GM08714 (cell line): ENCODE measurements at regions not wholly inside any gene's neighbourhood (a gene's known extent, or its start where the extent isn't known, plus 50 kb on each side); places are given as distances from the start of the nearest gene placed in this dataset.
"Not testable (repeated sequence)": the region's sequence is repeated elsewhere in the genome, so short reads cannot be mapped to it uniquely, and the experiment has no call there.

Experiments used
- H3K4me3 ChIP-seq: fragments of 200-500 bp; sonication (Bioruptor generic); 2 replicates; pipeline ENCODE4 v1.5.1; 2014; ENCODE audit warnings: mild to moderate bottlenecking, low read length, inconsistent platforms
- ZNF274 ChIP-seq: IDR thresholded peaks from 2 replicates; pipeline ENCODE4 v1.6.1; 2012; ENCODE audit warnings: mild to moderate bottlenecking, low read depth, low read length

DNA sequence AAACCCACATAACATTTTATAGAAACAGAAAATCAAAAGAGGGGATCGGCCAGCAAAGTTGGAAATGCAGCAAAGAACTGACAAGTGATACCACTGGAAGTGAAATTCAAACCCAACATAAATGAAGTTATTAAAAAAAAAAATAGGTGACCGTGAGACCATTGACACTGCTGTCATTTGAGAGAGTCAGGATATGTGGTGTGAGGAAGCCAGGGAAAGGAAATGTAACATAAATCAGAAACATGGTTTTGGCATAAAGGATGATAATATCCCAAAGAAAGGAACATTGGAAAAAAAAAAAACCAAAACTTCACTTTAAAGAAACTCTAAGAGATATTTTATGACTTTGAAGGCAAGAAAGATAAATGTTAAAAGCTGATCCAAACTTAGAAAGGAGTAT, 312.4 kb upstream of the PIK3R1 start:
- no peak overlapping the region for H3K4me3 ChIP-seq
- no peak for TF ChIP-seq ZNF274

DNA sequence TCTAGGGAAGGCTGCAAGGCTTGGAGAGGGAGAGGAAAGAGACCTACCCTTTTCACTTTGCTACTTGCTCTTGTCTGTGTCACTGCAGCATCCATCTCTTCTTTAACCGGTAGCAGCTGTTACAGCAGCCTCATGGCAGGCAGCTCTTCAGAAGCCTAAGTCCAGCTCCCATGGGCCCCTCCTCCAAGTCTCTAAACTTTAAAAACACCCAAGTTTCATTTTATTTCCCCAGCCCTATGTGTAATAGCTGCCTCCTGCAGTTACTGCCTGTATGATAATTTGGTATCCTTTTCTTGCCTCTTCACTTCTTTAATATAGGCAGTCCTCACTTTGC, 313.1 kb upstream of the PIK3R1 start:
- no peak for TF ChIP-seq ZNF274

DNA sequence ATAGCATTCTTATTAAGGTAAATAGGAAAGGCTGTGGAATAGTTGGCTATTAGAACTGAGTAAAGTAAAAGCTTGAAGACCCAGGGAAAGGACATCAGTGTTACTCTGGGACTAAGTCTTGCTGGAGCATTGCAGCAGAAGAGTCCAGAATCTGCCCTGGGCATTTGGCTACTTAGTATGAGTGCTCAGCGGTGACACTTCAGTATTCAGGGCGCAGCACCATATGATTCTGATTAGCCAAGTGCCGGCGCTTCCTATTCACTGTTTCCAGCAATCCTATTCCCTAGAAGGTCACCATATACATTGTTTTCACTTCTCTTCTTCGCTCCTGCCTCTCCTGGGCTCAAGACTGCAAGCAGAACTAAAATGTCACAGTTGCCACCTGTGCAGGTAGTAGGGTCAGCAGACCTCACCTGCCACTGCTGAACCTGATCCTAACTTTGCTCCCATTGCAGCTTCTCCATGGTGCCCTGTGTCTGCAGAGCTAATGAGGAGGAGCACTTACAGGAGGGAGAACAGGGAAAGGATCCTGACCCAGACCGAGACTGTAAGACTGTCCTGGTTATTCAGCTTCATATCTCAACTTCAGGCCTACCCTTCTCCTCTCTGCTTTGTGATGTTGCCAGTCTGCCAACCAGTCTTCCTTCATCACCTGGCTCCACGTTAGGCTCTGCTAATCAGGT, 313.6 kb upstream of the PIK3R1 start:
- no peak for TF ChIP-seq ZNF274
- H3K4me3 ChIP-seq = no peak overlapping the region

More for the DNA sequence above, 313.1 kb upstream of the PIK3R1 start:
- no peak overlapping the region for H3K4me3 ChIP-seq

DNA sequence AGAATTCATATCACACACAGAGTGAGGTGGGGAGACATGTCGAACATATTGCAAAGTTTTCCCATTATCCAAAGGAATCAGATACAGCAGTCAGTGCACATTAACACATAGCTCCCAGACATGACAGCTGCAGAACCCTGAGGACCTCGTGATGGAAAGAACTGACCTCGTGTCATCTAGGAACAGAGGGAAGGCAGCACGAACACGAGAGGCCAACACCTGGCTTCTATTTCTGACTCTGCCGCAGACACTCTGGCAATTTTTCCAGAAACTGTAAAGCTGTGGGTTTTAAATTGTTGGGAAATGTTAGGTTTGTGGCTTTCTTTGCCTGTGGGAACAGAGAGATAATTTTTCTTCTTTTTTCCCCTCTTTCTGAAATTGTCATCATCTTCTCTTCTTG, 315.0 kb upstream of the PIK3R1 start:
- H3K4me3 ChIP-seq = no peak overlapping the region
- no peak for TF ChIP-seq ZNF274

DNA sequence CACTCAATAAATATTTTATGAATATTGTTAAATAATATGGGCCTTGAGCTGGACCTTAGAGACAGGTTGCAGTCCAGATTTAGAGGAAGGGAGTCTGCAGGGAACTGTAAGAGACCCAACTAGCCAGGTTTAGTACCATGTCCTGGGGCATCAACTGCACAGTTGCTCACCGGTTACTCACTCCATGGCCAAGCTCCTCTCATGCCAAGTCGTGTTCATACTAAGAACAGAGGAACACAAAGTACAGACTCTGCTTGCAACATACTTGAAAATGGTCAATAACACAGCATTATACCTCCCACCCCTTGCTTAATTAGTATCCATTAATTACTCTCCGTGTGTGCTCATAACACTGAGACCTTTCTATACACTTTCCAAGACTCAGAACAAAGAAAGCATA, 317.6 kb upstream of the PIK3R1 start:
- TF ChIP-seq ZNF274 = no peak

DNA sequence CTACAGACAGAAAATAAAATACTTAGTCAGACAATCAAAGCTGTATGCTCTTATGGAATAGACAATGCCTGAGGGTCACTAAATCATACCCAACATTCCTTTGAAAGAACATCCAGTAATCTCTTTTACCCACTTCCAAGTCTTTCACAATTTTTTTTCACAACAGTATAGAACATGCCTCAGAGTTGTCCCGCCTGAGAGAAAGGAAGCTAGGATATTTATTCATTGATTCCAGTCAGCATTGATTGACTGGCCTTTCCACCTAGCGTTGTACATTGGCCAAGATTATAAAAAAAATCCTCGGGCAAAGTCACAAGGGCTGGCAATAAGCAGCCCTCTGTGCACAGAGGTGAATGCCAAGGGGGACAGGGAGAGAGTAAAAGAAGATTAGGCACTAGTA, 318.1 kb upstream of the PIK3R1 start:
- TF ChIP-seq ZNF274 = no peak
- H3K4me3 ChIP-seq = no peak overlapping the region

More for the DNA sequence above, 317.6 kb upstream of the PIK3R1 start:
- no peak overlapping the region for H3K4me3 ChIP-seq

DNA sequence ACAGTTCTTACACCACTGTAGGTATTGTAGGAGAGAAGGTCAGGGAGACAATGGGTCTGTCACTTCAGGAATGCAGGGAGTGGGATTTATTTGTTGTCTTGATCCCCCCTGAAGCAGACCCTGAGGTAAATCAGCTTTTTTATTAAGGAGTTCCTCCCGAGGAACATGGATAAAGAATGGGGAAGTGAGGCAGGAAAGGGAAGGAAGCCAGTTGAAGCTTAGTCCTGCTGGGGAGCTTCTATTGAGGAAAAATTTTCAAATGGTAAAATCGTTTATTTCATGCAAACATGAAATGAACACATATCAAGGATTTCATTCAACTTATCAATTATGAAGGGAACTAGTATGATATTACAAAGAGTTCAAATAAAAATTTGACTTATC, 318.6 kb upstream of the PIK3R1 start:
- no peak overlapping the region for H3K4me3 ChIP-seq
- no peak for TF ChIP-seq ZNF274

DNA sequence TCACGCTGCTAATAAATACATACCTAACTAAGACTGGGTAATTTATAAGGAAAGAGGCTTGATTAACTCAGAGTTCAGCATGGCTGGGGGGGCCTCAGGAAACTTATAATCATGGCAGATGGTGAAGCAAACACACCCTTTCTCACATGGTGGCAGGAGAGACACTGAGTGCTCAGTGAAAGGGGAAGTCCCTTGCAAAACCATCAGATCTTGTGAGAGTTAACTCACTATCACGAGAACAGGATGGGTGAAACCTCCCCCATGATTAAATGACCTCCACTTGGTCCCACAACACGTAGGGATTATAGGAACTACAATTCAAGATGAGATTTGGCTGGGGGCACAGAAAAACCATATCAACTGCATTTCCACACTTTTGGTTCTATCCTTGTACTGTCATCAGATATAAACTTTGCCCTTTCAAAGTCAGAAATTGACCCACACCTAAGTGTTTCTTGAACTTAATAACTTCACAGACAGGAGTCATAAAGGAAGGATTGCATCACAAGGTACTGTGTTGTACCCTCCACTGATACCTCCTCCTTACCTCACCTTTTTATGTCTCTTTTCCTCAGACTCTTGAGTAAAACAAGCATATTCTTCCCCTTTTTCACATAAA, 319.1 kb upstream of the PIK3R1 start:
- no peak for TF ChIP-seq ZNF274
- H3K4me3 ChIP-seq = no peak overlapping the region

DNA sequence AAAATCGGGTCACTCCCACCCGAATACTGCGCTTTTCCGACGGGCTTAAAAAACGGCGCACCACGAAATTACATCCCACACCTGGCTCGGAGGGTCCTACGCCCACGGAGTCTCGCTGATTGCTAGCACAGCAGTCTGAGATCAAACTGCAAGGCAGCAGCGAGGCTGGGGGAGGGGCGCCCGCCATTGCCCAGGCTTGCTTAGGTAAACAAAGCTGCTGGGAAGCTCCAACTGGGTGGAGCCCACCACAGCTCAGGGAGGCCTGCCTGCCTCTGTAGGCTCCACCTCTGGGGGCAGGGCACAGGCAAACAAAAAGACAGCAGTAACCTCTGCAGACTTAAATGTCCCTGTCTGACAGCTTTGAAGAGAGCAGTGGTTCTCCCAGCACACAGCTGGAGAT, 325.7 kb upstream of the PIK3R1 start:
- H3K4me3 ChIP-seq = not testable (repeated sequence)

DNA sequence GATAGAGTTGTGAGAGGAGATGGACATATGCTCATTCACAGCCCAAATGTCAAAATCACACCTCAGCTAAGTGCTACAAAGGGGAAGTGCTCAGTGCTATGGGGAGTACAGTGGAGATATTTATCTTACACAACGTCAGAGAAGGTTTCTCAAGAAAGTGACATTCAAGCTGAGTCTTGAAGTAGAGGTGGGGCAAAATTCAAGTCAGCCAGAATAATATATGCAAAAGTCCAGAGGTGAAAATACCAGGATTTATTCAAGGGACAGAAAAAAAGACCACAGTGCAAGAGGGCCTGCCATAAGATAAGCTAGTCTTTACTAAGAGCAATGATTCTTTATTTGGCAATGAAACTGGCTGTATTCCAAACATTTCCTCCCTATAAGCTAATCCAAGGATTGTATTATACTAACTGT, 327.8 kb upstream of the PIK3R1 start:
- H3K4me3 ChIP-seq = no peak overlapping the region
- no peak for TF ChIP-seq ZNF274

DNA sequence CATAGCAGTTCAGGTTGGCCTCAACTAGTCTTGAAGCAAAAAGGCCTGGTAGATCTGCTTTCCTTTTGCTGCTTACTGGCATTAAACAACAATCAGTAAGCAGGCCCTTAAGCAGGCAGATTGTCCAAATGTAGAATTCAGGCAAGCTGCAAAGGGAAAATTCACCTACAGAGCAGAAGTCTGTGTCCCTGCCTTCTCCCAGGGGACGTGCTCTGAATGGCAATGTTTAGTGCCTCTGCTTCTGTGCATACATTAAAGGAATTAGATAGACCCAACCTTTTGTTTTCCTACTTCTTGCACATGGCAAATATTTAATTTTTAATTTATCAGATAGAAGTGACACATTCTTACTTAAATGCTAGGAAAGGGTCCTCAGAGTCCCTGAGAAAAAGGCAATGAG, 328.8 kb upstream of the PIK3R1 start:
- no peak overlapping the region for H3K4me3 ChIP-seq

DNA sequence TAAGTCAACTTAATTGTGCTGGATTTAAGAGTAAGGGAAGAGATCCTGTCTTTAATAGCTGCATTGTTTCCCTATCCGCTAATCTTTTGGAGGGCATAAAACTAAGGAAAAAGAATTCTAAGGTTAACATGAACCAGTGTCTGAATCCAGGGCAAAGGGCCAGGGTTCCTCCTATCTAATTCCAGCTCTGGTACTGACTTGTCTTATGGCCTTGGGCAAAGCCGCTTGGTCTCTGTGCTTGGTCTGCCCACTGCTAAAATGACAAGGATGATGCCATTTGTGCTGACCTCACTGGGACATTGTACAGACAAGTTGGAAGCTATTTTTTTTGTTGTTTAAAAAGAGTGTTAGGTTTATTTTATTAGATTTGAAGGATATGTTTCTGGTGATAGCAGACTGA, 334.7 kb upstream of the PIK3R1 start:
- TF ChIP-seq ZNF274 = no peak

More for the DNA sequence above, 328.8 kb upstream of the PIK3R1 start:
- TF ChIP-seq ZNF274 = no peak

DNA sequence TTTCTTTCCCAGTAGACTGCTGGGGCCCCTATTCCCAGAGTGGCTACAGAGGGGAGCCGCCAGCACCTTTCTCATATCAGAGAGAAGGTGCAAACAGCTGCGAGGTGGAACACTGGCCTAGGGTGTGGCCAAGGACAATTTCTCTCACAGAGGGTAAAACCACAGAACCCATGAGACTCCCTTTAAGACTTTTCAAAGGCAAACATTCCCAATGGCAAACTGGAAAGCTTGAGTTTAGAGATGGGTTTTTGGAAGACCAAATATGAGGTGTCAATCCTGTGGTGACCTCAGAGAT, 335.1 kb upstream of the PIK3R1 start:
- TF ChIP-seq ZNF274 = no peak
- H3K4me3 ChIP-seq = no peak overlapping the region

More for the DNA sequence above, 334.7 kb upstream of the PIK3R1 start:
- H3K4me3 ChIP-seq = no peak overlapping the region

DNA sequence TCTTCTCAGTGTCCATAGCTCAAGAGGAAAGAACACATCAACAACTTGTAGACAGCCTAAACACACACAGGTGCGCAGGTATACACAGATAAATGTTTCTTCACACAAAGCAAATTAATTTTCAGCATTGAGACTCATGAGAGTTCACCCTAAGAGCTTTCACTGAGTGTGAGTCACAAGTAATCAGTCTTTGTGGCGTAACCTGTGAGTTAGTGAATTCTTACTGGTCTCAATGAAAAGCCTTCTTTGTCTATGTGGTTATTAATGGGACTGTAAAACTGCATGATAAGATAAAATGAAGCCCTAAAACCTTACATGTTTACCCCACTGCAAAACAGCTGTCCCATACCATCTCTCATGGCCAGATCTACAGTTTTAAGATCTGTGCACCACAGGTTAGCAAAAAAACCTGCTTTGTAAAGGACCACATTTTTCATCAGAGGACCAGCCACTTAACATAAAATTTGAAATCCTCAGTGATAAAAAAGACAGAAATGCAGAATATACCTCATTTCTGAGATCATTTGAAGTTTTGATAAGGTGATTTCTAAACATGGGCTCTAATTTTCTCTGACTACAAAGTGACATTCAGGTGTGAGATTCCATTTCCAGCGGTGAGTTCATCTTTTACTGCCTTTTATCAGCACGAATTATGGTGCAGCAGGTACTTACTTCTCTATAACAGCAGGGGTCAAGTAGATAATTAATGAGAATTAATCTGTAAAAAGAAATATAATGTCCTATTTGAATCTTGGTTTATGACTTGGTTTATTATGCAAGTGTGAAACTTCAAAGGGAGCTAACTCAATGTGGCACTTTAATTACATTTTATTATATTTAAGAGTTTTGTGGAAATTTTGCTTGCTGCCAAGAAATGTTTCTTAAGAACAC, 335.7 kb upstream of the PIK3R1 start:
- H3K4me3 ChIP-seq = no peak overlapping the region

DNA sequence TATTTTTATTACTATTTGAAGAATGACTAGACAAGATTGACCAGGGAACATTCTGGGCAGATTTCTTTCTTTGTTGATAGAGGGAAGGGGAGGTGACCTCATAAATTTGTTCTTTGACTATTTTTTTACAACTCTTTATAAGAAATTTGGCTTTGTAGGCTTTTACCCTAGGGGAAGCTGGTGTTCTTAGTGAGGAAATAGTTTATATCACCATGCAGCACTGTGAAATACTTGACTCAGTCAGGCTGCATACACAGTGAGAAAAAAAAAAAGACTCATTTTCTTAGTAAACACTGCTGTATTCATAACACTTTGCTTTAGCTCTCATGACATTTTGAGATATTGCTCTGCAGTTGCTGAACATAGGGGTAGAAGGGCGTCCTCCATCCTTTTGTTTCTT, 336.6 kb upstream of the PIK3R1 start:
- no peak for TF ChIP-seq ZNF274
- no peak overlapping the region for H3K4me3 ChIP-seq

More for the DNA sequence above, 335.7 kb upstream of the PIK3R1 start:
- no peak for TF ChIP-seq ZNF274
